PC-3 (cell line): ENCODE measurements at regions not wholly inside any gene's neighbourhood (a gene's known extent, or its start where the extent isn't known, plus 50 kb on each side); places are given as distances from the start of the nearest gene placed in this dataset.

Experiments
- ATAC-seq: fragments of 200-7000 bp; cut with Tn5 transposase; 2 replicates; pipeline ENCODE4 v1.9.1; 2020; ENCODE audit warnings: mild to moderate bottlenecking, moderate library complexity
- BruUV-seq: library from RNA; stranded (reverse); fragments of 400-500 nt; replicated peaks from 2 replicates; lab custom pipeline; 2021; lab: Mats Ljungman, UMichigan
- CTCF ChIA-PET: fragments of 300-600 bp; sonication (Branson Sonifier 250); formaldehyde crosslinking; loops from one replicate; lab custom pipeline; 2022; ENCODE audit warnings: antibody characterized with exemption; lab: Charles Lee
- POLR2A ChIA-PET: fragments of 300-600 bp; sonication (Branson Sonifier 250); formaldehyde crosslinking; loops from one replicate; lab custom pipeline; 2022; ENCODE audit warnings: antibody characterized with exemption; ENCODE audit not compliant: unreplicated experiment; lab: Charles Lee
- DNase-seq: peaks from one replicate; pipeline ENCODE4 v3.0.0-alpha.2; 2015
- H2AFZ ChIP-seq: fragments of 300-600 bp; sonication (generic); 2 replicates; pipeline ENCODE4 v1.6.0; 2016; ENCODE audit warnings: antibody characterized with exemption, low read length
- H3F3A ChIP-seq: fragments of 300-600 bp; sonication (generic); one replicate; pipeline ENCODE4 v1.6.0; 2017; ENCODE audit warnings: antibody characterized with exemption, low read length, control low read depth, mild to moderate bottlenecking; ENCODE audit not compliant: unreplicated experiment
- H3K27ac ChIP-seq: fragments of 300-600 bp; sonication (generic); 2 replicates; pipeline ENCODE4 v1.5.1; 2016; ENCODE audit warnings: mild to moderate bottlenecking, low read length
- H3K27me3 ChIP-seq: fragments of 300-600 bp; sonication (generic); 2 replicates; pipeline ENCODE4 v1.6.1; 2016; ENCODE audit warnings: low read length, mixed read lengths
- H3K36me3 ChIP-seq: fragments of 300-600 bp; sonication (generic); 2 replicates; pipeline ENCODE4 v1.6.1; 2016; ENCODE audit warnings: low read depth, mixed run types, low read length, mixed read lengths
- H3K4me1 ChIP-seq: fragments of 300-600 bp; sonication (generic); 2 replicates; pipeline ENCODE4 v1.5.1; 2016; ENCODE audit warnings: low read length; ENCODE audit not compliant: insufficient read depth
- H3K4me2 ChIP-seq: fragments of 300-600 bp; sonication (generic); 2 replicates; pipeline ENCODE4 v1.6.0; 2016; ENCODE audit warnings: low read length
- H3K4me3 ChIP-seq: fragments of 300-600 bp; sonication (generic); 2 replicates; pipeline ENCODE4 v1.5.1; 2016; ENCODE audit warnings: mild to moderate bottlenecking, low read length, mixed read lengths
- H3K79me2 ChIP-seq: fragments of 300-600 bp; sonication (generic); 2 replicates; pipeline ENCODE4 v1.6.1; 2017; ENCODE audit warnings: low read length, mixed read lengths
- H3K9ac ChIP-seq: fragments of 300-600 bp; sonication (generic); 2 replicates; pipeline ENCODE4 v1.6.0; 2016; ENCODE audit warnings: mild to moderate bottlenecking, low read length
- H3K9me2 ChIP-seq: fragments of 300-600 bp; sonication (generic); replicated peaks from 2 replicates; pipeline ENCODE4 v1.6.1; 2016; ENCODE audit warnings: mixed run types, low read length, mixed read lengths
- H3K9me3 ChIP-seq: fragments of 300-600 bp; sonication (generic); 2 replicates; pipeline ENCODE4 v1.6.1; 2016; ENCODE audit warnings: low read length, mixed read lengths
- H4K20me1 ChIP-seq: fragments of 300-600 bp; sonication (generic); 2 replicates; pipeline ENCODE4 v1.6.1; 2016; ENCODE audit warnings: low read length, mixed read lengths
- EZH2 ChIP-seq: fragments of 300-600 bp; sonication (generic); IDR thresholded peaks from one replicate; pipeline ENCODE4 v1.6.1; 2017; ENCODE audit warnings: antibody characterized with exemption, mild to moderate bottlenecking, low read length; ENCODE audit not compliant: unreplicated experiment
- EZH2phosphoT487 ChIP-seq: fragments of 300-600 bp; sonication (generic); IDR thresholded peaks from 2 replicates; pipeline ENCODE4 v1.6.1; 2018; ENCODE audit warnings: mild to moderate bottlenecking, antibody characterized with exemption, low read length, borderline replicate concordance
- intact Hi-C: fragments of 100-400 bp; cut with micrococcal nuclease; formaldehyde crosslinking; loops from 2 replicates; pipeline ENCODE4 v1.9.0; 2023
- TF ChIP-seq, protein P1 (sequence below): fragments of 300-600 bp; sonication (generic); conservative IDR thresholded peaks from 2 replicates; pipeline ENCODE4 v1.5.1; 2017; ENCODE audit warnings: antibody characterized with exemption, low read depth, mild to moderate bottlenecking, low read length

DNA sequence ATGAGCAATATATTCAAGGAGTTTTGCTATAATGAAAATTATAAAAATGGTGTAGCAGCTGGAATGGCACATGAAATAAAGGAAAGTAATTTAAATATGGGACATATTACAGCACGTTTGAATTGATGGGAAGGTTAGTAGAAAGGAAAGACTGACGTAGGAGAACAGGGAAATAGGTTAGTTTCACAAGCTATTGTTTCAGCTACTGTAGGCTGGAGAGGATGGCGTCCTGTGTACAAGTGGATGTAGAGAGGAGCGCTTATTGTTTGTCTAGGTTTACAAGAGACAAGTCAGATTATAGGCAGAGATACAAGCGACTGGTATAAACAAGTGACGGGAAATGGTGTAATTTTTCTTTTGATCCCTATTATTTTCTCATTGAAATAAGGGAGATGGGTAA is 431.2 kb upstream of the PDE3A start:
- H3K27ac ChIP-seq: no peak overlapping the region
- H3K4me1 ChIP-seq: no peaks in the 10 kb centered on the region
- DNase-seq (no peak), ATAC-seq (no peak)
- no peaks in the 10 kb centered on the region for H3K79me2 ChIP-seq
- H3K27me3 ChIP-seq: peaks cover 8% of the 10 kb centered on the region
- no peaks in the 10 kb centered on the region for H3K36me3 ChIP-seq
- H3K9me3 ChIP-seq: no peaks in the 10 kb centered on the region
- H3K9ac ChIP-seq: no peak overlapping the region
- H3K4me2 ChIP-seq: no peak overlapping the region
- no peak overlapping the region for H2AFZ ChIP-seq
- H4K20me1 ChIP-seq: no peaks in the 10 kb centered on the region
- ChIA-PET POLR2A (no interaction called here), CTCF (no interaction called here)
- no peak overlapping the region for H3K4me3 ChIP-seq
- intact Hi-C loops: no loop called here
- no TSS peak for BruUV-seq
- TF ChIP-seq EZH2: no peak
- TF ChIP-seq, protein P1, sequence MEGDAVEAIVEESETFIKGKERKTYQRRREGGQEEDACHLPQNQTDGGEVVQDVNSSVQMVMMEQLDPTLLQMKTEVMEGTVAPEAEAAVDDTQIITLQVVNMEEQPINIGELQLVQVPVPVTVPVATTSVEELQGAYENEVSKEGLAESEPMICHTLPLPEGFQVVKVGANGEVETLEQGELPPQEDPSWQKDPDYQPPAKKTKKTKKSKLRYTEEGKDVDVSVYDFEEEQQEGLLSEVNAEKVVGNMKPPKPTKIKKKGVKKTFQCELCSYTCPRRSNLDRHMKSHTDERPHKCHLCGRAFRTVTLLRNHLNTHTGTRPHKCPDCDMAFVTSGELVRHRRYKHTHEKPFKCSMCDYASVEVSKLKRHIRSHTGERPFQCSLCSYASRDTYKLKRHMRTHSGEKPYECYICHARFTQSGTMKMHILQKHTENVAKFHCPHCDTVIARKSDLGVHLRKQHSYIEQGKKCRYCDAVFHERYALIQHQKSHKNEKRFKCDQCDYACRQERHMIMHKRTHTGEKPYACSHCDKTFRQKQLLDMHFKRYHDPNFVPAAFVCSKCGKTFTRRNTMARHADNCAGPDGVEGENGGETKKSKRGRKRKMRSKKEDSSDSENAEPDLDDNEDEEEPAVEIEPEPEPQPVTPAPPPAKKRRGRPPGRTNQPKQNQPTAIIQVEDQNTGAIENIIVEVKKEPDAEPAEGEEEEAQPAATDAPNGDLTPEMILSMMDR: no peak
- no peak for TF ChIP-seq EZH2phosphoT487
- no peaks in the 10 kb centered on the region for H3F3A ChIP-seq
- no peaks in the 10 kb centered on the region for H3K9me2 ChIP-seq

DNA sequence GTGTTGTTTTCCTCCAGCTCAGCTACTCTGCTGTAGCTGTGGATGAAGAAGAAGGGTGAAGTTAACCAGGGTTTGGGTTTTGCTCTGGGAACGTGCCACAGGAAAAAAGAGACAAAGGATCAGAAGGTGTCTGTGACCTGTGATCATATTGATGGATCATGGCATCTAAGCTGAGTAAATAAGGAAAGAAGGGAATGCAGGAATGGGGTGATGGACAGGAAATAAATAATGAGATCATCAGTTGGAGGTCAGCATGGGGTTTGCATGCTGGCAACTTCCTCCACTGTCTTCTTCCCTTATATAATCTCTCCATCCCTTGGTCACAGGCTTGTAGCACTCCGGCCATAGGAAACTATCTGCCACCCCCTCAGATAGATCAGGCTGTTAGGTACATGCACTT is 430.3 kb upstream of the PDE3A start:
- H3K36me3 ChIP-seq: no peaks in the 10 kb centered on the region
- H3K79me2 ChIP-seq: no peaks in the 10 kb centered on the region
- no peaks in the 10 kb centered on the region for H4K20me1 ChIP-seq
- H3K4me1 ChIP-seq: no peaks in the 10 kb centered on the region
- H3K27me3 ChIP-seq: no peaks in the 10 kb centered on the region
- H3K4me2 ChIP-seq: no peak overlapping the region
- H2AFZ ChIP-seq: no peak overlapping the region
- CTCF ChIA-PET: no interaction called here
- H3F3A ChIP-seq: no peaks in the 10 kb centered on the region
- H3K9me2 ChIP-seq: no peaks in the 10 kb centered on the region
- no peak for DNase-seq
- no peak for ATAC-seq
- POLR2A ChIA-PET: no interaction called here
- intact Hi-C loops: no loop called here
- H3K4me3 ChIP-seq: no peak overlapping the region
- no TSS peak for BruUV-seq
- no peak for TF ChIP-seq EZH2
- TF ChIP-seq, protein P1: no peak
- TF ChIP-seq EZH2phosphoT487: no peak
- no peak overlapping the region for H3K27ac ChIP-seq
- H3K9me3 ChIP-seq: no peaks in the 10 kb centered on the region
- no peak overlapping the region for H3K9ac ChIP-seq

DNA sequence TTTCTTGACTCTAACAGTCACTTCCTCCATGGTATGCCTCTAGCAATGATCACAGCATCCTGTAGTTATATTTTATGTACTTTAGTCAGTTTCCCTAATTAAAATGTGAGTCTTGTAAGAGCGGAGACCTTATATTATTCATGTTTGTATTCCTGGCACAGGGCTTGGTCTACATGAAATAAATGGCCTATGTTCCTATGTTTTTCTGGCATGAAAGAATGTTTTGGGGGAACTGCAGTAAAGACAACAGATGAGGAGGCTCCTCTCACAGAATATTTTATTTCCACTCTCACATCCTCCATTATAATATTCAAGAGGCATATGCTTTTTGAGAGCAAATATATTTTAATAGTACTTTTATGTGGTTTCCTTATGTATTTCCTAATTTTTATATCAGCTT is 429.8 kb upstream of the PDE3A start:
- Histone ChIP-seq H3K79me2 (no peaks in the 10 kb centered on the region), H2AFZ (no peak overlapping the region), H3K9me2 (no peaks in the 10 kb centered on the region), H3K4me1 (no peaks in the 10 kb centered on the region), H3F3A (no peaks in the 10 kb centered on the region), H3K9me3 (no peaks in the 10 kb centered on the region), H4K20me1 (no peaks in the 10 kb centered on the region), H3K36me3 (no peaks in the 10 kb centered on the region), H3K4me3 (no peak overlapping the region), H3K27me3 (no peaks in the 10 kb centered on the region), H3K27ac (no peak overlapping the region), H3K9ac (no peak overlapping the region), H3K4me2 (no peak overlapping the region)
- CTCF ChIA-PET: no interaction called here
- ATAC-seq (no peak), DNase-seq (no peak)
- BruUV-seq: no TSS peak
- TF ChIP-seq EZH2 (no peak), EZH2phosphoT487 (no peak)
- TF ChIP-seq, protein P1: no peak
- intact Hi-C loops: no loop called here
- POLR2A ChIA-PET: no interaction called here
